OCI-LY1 (cell line): ENCODE measurements at regions not wholly inside any gene's neighbourhood (a gene's known extent, or its start where the extent isn't known, plus 50 kb on each side); places are given as distances from the start of the nearest gene placed in this dataset.
A peak's percentile ranks its signal among the peaks of the same experiment; 100 is the strongest.

Source experiments
- H2AFZ ChIP-seq: fragments of 200-600 bp; sonication (generic), shearing (Covaris generic); 2 replicates; pipeline ENCODE4 v1.6.0; 2014; ENCODE audit warnings: antibody characterized with exemption, mild to moderate bottlenecking, low read length
- H3F3A ChIP-seq: fragments of 200-600 bp; sonication (generic), shearing (Covaris generic); 2 replicates; pipeline ENCODE4 v1.6.0; 2014; ENCODE audit warnings: mild to moderate bottlenecking, antibody characterized with exemption, low read length, moderate library complexity; ENCODE audit not compliant: insufficient read depth
- H3K27ac ChIP-seq: fragments of 200-600 bp; sonication (generic); 2 replicates; pipeline ENCODE4 v1.5.1; 2014; ENCODE audit warnings: low read length, mixed run types, mild to moderate bottlenecking, low read depth; ENCODE audit not compliant: poor library complexity, severe bottlenecking
- H3K27me3 ChIP-seq: fragments of 200-600 bp; sonication (generic); 2 replicates; pipeline ENCODE4 v1.6.0; 2014; ENCODE audit warnings: antibody characterized with exemption, mild to moderate bottlenecking, low read length, moderate library complexity; ENCODE audit not compliant: insufficient read depth
- H3K36me3 ChIP-seq: fragments of 200-600 bp; sonication (generic); 2 replicates; pipeline ENCODE4 v1.6.1; 2014; ENCODE audit warnings: mild to moderate bottlenecking, antibody characterized with exemption, low read length, moderate library complexity, mixed read lengths; ENCODE audit not compliant: insufficient read depth
- H3K4me1 ChIP-seq: fragments of 200-600 bp; sonication (generic); 2 replicates; pipeline ENCODE4 v1.5.1; 2014; ENCODE audit warnings: mild to moderate bottlenecking, low read length, moderate library complexity; ENCODE audit not compliant: insufficient read depth, severe bottlenecking
- H3K4me2 ChIP-seq: fragments of 200-600 bp; sonication (generic), shearing (Covaris generic); 2 replicates; pipeline ENCODE4 v1.6.1; 2014; ENCODE audit warnings: low read length
- H3K4me3 ChIP-seq: fragments of 200-600 bp; sonication (generic); 2 replicates; pipeline ENCODE4 v1.5.1; 2014; ENCODE audit warnings: low read length, low read depth, mild to moderate bottlenecking, mixed read lengths; ENCODE audit not compliant: poor library complexity, severe bottlenecking
- H3K79me2 ChIP-seq: fragments of 200-600 bp; shearing (Covaris generic); 2 replicates; pipeline ENCODE4 v1.6.1; 2016; ENCODE audit warnings: mixed run types, low read length, mixed read lengths; ENCODE audit not compliant: insufficient read depth
- H3K9ac ChIP-seq: fragments of 200-600 bp; sonication (generic), shearing (Covaris generic); 2 replicates; pipeline ENCODE4 v1.6.1; 2014; ENCODE audit warnings: mild to moderate bottlenecking, low read length, mixed read lengths
- H3K9me2 ChIP-seq: fragments of 200-600 bp; sonication (generic), shearing (Covaris generic); 2 replicates; pipeline ENCODE4 v1.6.1; 2014; ENCODE audit warnings: low read depth, mild to moderate bottlenecking, low read length, mixed read lengths
- H3K9me3 ChIP-seq: fragments of 200-600 bp; shearing (Covaris generic); 2 replicates; pipeline ENCODE4 v1.6.1; 2014; ENCODE audit warnings: low read length, mixed read lengths
- H4K20me1 ChIP-seq: fragments of 200-600 bp; sonication (generic), shearing (Covaris generic); 2 replicates; pipeline ENCODE4 v1.6.0; 2016; ENCODE audit warnings: mild to moderate bottlenecking, low read length; ENCODE audit not compliant: insufficient read depth
- CTCF ChIP-seq: fragments of 200-600 bp; sonication (generic), shearing (Covaris generic); IDR thresholded peaks from 2 replicates; pipeline ENCODE4 v1.5.1; 2017; ENCODE audit warnings: mild to moderate bottlenecking, antibody characterized with exemption, low read length, moderate library complexity, mixed read lengths
- EZH2 ChIP-seq: fragments of 200-600 bp; sonication (generic), shearing (Covaris generic); IDR thresholded peaks from 2 replicates; pipeline ENCODE4 v1.8.0; 2017; ENCODE audit warnings: borderline replicate concordance, mixed run types, mild to moderate bottlenecking, antibody characterized with exemption, low read length, moderate library complexity, mixed read lengths

- Histone ChIP-seq H3K79me2 (no peaks in the 10 kb centered on the region), H3K4me3 (no peak overlapping the region), H3K4me1 (no peaks in the 10 kb centered on the region), H3K27ac (no peak overlapping the region), H3K9me2 (no peaks in the 10 kb centered on the region), H2AFZ (no peak overlapping the region), H3K27me3 (no peaks in the 10 kb centered on the region; the same call in 1 of the 2 replicates), H4K20me1 (no peaks in the 10 kb centered on the region), H3K9ac (no peak overlapping the region), H3F3A (no peaks in the 10 kb centered on the region), H3K9me3 (no peaks in the 10 kb centered on the region), H3K4me2 (no peak overlapping the region), H3K36me3 (no peaks in the 10 kb centered on the region)
- TF ChIP-seq EZH2 (no peak), CTCF (no peak)
These were observed 214.2 kb upstream of the NPY start for GRCh38 chr7:24069751-24070150.

- Histone ChIP-seq H3K36me3 (no peaks in the 10 kb centered on the region), H3K9ac (no peak overlapping the region), H3K4me2 (no peak overlapping the region), H3K27ac (no peak overlapping the region), H3K27me3 (no peaks in the 10 kb centered on the region), H3K9me3 (no peaks in the 10 kb centered on the region), H3K4me1 (no peaks in the 10 kb centered on the region), H3K9me2 (no peaks in the 10 kb centered on the region), H2AFZ (no peak overlapping the region), H3K4me3 (no peak overlapping the region), H4K20me1 (no peaks in the 10 kb centered on the region), H3F3A (no peaks in the 10 kb centered on the region), H3K79me2 (no peaks in the 10 kb centered on the region)
- TF ChIP-seq CTCF = no peak
- TF ChIP-seq EZH2 = no peak
These were observed 210.2 kb upstream of the NPY start for GRCh38 chr7:24073651-24074420.

GRCh38 chr7:24075426-24075810, 208.6 kb upstream of the NPY start:
- H3K9me2 ChIP-seq = no peaks in the 10 kb centered on the region
- H3K9ac ChIP-seq = no peak overlapping the region
- no peak overlapping the region for H2AFZ ChIP-seq
- H3K4me1 ChIP-seq = no peaks in the 10 kb centered on the region
- no peak overlapping the region for H3K4me3 ChIP-seq
- H4K20me1 ChIP-seq = no peaks in the 10 kb centered on the region
- no peaks in the 10 kb centered on the region for H3K36me3 ChIP-seq
- TF ChIP-seq CTCF = no peak
- TF ChIP-seq EZH2 = no peak
- no peak overlapping the region for H3K27ac ChIP-seq
- no peaks in the 10 kb centered on the region for H3K27me3 ChIP-seq
- no peaks in the 10 kb centered on the region for H3K9me3 ChIP-seq
- H3K4me2 ChIP-seq = peak overlapping the region; percentile 37; the same call in 1 of the 2 replicates
- H3K79me2 ChIP-seq = no peaks in the 10 kb centered on the region
- H3F3A ChIP-seq = no peaks in the 10 kb centered on the region
